HepG2 (cell line): ENCODE measurements at regions not wholly inside any gene's neighbourhood (a gene's known extent, or its start where the extent isn't known, plus 50 kb on each side); places are given as distances from the start of the nearest gene placed in this dataset.

Experiments used
- CTCF ChIP-seq: sonication (generic); formaldehyde crosslinking; IDR thresholded peaks from 2 replicates; pipeline ENCODE4 v1.5.0; 2020; ENCODE audit warnings: mild to moderate bottlenecking, missing genetic modification reagents, moderate library complexity
- ETS1 ChIP-seq: sonication (generic); formaldehyde crosslinking; IDR thresholded peaks from 2 replicates; pipeline ENCODE4 v1.4.0; 2020; ENCODE audit warnings: missing genetic modification reagents
- IKZF4 ChIP-seq: sonication (generic); formaldehyde crosslinking; IDR thresholded peaks from 2 replicates; pipeline ENCODE4 v1.5.1; 2020; ENCODE audit warnings: borderline replicate concordance, mild to moderate bottlenecking, low read depth, missing genetic modification reagents; ENCODE audit errors: not compliant biosample characterization
- KAT8 ChIP-seq: IDR thresholded peaks from 2 replicates; pipeline ENCODE4 v1.6.1; 2016; ENCODE audit warnings: missing genetic modification reagents, missing compliant biosample characterization
- KDM1A ChIP-seq: IDR thresholded peaks from 2 replicates; pipeline ENCODE4 v1.6.1; 2016; ENCODE audit warnings: missing compliant biosample characterization
- PHF21A ChIP-seq: sonication (generic); formaldehyde crosslinking; IDR thresholded peaks from 2 replicates; pipeline ENCODE4 v1.5.0; 2020; ENCODE audit warnings: mild to moderate bottlenecking, missing genetic modification reagents
- POLR2A ChIP-seq, 2 experiments: IDR thresholded peaks; 2 replicates each; pipeline ENCODE4 v1.6.1; 2011; ENCODE audit warnings: low read depth in 2 of 2, low read length in 2 of 2, mild to moderate bottlenecking in 1 of 2, moderate library complexity in 1 of 2; ENCODE audit not compliant: insufficient read depth in 1 of 2
- PREB ChIP-seq: sonication (generic); formaldehyde crosslinking; IDR thresholded peaks from 2 replicates; pipeline ENCODE4 v1.4.0; 2020; ENCODE audit warnings: missing genetic modification reagents
- ZNF121 ChIP-seq: sonication (generic); formaldehyde crosslinking; IDR thresholded peaks from 2 replicates; pipeline ENCODE4 v1.5.0; 2020; ENCODE audit warnings: mild to moderate bottlenecking, missing genetic modification reagents
- ZNF761 ChIP-seq: sonication (generic); formaldehyde crosslinking; conservative IDR thresholded peaks from 2 replicates; pipeline ENCODE4 v1.4.0; 2020; ENCODE audit warnings: mild to moderate bottlenecking, missing genetic modification reagents
- ZNF790 ChIP-seq: sonication (generic); formaldehyde crosslinking; IDR thresholded peaks from 2 replicates; pipeline ENCODE4 v1.8.0; 2022; ENCODE audit warnings: missing genetic modification reagents, mild to moderate bottlenecking, borderline replicate concordance

- TF ChIP-seq CTCF (CRISPR knock-in tag) (no peak), ZNF121 (CRISPR knock-in tag) (no peak), PREB (CRISPR knock-in tag) (no peak), ETS1 (CRISPR knock-in tag) (no peak), ZNF761 (CRISPR knock-in tag) (no peak), IKZF4 (CRISPR knock-in tag) (no peak), PHF21A (no peak), ZNF790 (no peak), KDM1A (CRISPR knock-in tag) (no peak), KAT8 (no peak), POLR2A (IDR thresholded peaks at IDR 0.05; ENCODE audit: insufficient read depth in 1 of 2, low read depth in 2 of 2, low read length in 2 of 2) (no peak)
These were observed 143.7 kb downstream of the ATL2 start for GRCh38 chr2:38233231-38233983.
